HFF-Myc (cell line): ENCODE measurements at regions not wholly inside any gene's neighbourhood (a gene's known extent, or its start where the extent isn't known, plus 50 kb on each side); places are given as distances from the start of the nearest gene placed in this dataset.

Source experiments
- DNase-seq: peaks from one replicate; pipeline ENCODE4 v3.0.0-alpha.2; 2011; ENCODE audit warnings: low read depth; ENCODE audit errors: extremely low read depth
- H3K4me3 ChIP-seq: replicated peaks from 2 replicates; pipeline ENCODE4 v1.5.1; 2011; ENCODE audit warnings: low read depth, mild to moderate bottlenecking, control low read depth, low read length
- CTCF ChIP-seq: IDR thresholded peaks from 2 replicates; pipeline ENCODE4 v1.5.1; 2012; ENCODE audit warnings: mild to moderate bottlenecking, low read depth, low read length, control low read depth; ENCODE audit errors: missing control alignments

- TF ChIP-seq CTCF, result no peak
- DNase-seq, result no peak
- no peak overlapping the region for H3K4me3 ChIP-seq
Measured at GRCh38 chr9:32873131-32873530, 89.8 kb downstream of the TMEM215 start.

- DNase-seq, result no peak
- TF ChIP-seq CTCF, result no peak
- no peak overlapping the region for H3K4me3 ChIP-seq
Measured at GRCh38 chr9:32873553-32873952, 90.2 kb downstream of the TMEM215 start.

- H3K4me3 ChIP-seq, result no peak overlapping the region
- TF ChIP-seq CTCF, result no peak
- no peak for DNase-seq
Measured at GRCh38 chr9:32875242-32875641, 91.9 kb downstream of the TMEM215 start.

GRCh38 chr9:32875748-32876147 is 92.4 kb downstream of the TMEM215 start:
- H3K4me3 ChIP-seq, result no peak overlapping the region
- no peak for TF ChIP-seq CTCF
- DNase-seq, result no peak

GRCh38 chr9:32877103-32877502 is 93.8 kb downstream of the TMEM215 start:
- TF ChIP-seq CTCF, result no peak
- DNase-seq, result no peak
- no peak overlapping the region for H3K4me3 ChIP-seq

GRCh38 chr9:32877639-32878217 is 94.4 kb downstream of the TMEM215 start:
- no peak overlapping the region for H3K4me3 ChIP-seq
- no peak for DNase-seq
- no peak for TF ChIP-seq CTCF

GRCh38 chr9:32879335-32879734 is 96.0 kb downstream of the TMEM215 start:
- H3K4me3 ChIP-seq, result no peak overlapping the region
- DNase-seq, result no peak
- TF ChIP-seq CTCF, result no peak
